HepG2 (cell line): ENCODE measurements at regions not wholly inside any gene's neighbourhood (a gene's known extent, or its start where the extent isn't known, plus 50 kb on each side); places are given as distances from the start of the nearest gene placed in this dataset.

Source experiments
- ARNTL ChIP-seq: sonication (generic); formaldehyde crosslinking; IDR thresholded peaks from 2 replicates; pipeline ENCODE4 v1.4.0; 2020; ENCODE audit warnings: mild to moderate bottlenecking, missing genetic modification reagents
- FOXK1 ChIP-seq: sonication (generic); formaldehyde crosslinking; IDR thresholded peaks from 2 replicates; pipeline ENCODE4 v1.4.0; 2020; ENCODE audit warnings: low read depth, missing genetic modification reagents, borderline replicate concordance
- HNF1A ChIP-seq, 2 experiments: sonication (generic) in 1 of 2; formaldehyde crosslinking in 1 of 2; IDR thresholded peaks; 2 replicates each; pipeline versions ENCODE4 v1.4.0 to v1.6.1; 2016 to 2020; ENCODE audit warnings: borderline replicate concordance in 1 of 2, low read depth in 1 of 2, mild to moderate bottlenecking in 1 of 2, missing genetic modification reagents in 1 of 2
- POLR2A ChIP-seq, 2 experiments: IDR thresholded peaks; 2 replicates each; pipeline ENCODE4 v1.6.1; 2011; ENCODE audit warnings: low read depth in 2 of 2, low read length in 2 of 2, mild to moderate bottlenecking in 1 of 2, moderate library complexity in 1 of 2; ENCODE audit not compliant: insufficient read depth in 1 of 2
- RFXAP ChIP-seq: sonication (generic); formaldehyde crosslinking; IDR thresholded peaks from 2 replicates; pipeline ENCODE4 v1.4.0; 2020; ENCODE audit warnings: missing genetic modification reagents, borderline replicate concordance
- TAF1 ChIP-seq: sonication (generic); formaldehyde crosslinking; IDR thresholded peaks from 2 replicates; pipeline ENCODE4 v1.4.0; 2020; ENCODE audit warnings: missing genetic modification reagents
- ZNF335 ChIP-seq: sonication (generic); formaldehyde crosslinking; IDR thresholded peaks from 2 replicates; pipeline ENCODE4 v1.4.0; 2020; ENCODE audit warnings: missing genetic modification reagents
- ZNF549 ChIP-seq: sonication (generic); formaldehyde crosslinking; IDR thresholded peaks from 2 replicates; pipeline ENCODE4 v1.5.0; 2020; ENCODE audit warnings: missing genetic modification reagents

GRCh38 chr10:28987555-28988320 is 301.1 kb upstream of the LYZL1 start:
- TF ChIP-seq ZNF335 (CRISPR knock-in tag) (no peak), ARNTL (CRISPR knock-in tag) (no peak), RFXAP (CRISPR knock-in tag) (no peak), HNF1A (IDR thresholded peaks at IDR 0.05; ENCODE audit: low read depth) (no peak), HNF1A (CRISPR knock-in tag; IDR thresholded peaks at IDR 0.05; ENCODE audit: borderline replicate concordance) (no peak), POLR2A (IDR thresholded peaks at IDR 0.05; ENCODE audit: insufficient read depth in 1 of 2, low read depth in 2 of 2, low read length in 2 of 2) (no peak), FOXK1 (CRISPR knock-in tag) (no peak), TAF1 (CRISPR knock-in tag) (no peak), ZNF549 (CRISPR knock-in tag) (no peak)
